ENCODE measurements at regions not wholly inside any gene's neighbourhood (a gene's known extent, or its start where the extent isn't known, plus 50 kb on each side); places are given as distances from the start of the nearest gene placed in this dataset.
"Not testable (repeated sequence)": the region's sequence is repeated elsewhere in the genome, so short reads cannot be mapped to it uniquely, and the experiment has no call there.

DNA sequence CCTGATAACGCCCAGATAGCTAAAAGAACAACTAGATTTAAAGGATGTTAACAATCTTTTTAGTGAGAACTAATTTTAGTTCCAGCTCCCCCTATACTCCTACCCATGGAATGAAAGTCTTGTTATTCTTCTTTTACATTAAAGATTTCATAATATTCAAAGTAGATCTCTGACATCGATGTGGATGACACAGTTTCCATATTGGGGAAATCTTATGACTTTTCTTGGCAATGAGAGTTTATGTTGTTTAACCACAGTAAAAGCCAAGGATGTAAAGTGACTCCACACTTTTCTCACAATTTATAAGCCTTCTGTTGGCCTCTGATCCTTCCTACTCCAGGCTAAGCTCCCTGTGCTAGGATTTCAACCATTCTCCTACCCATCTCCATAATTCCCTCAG lies 332.6 kb upstream of the KCNMB2 start:
- DNase-seq: no peak

DNA sequence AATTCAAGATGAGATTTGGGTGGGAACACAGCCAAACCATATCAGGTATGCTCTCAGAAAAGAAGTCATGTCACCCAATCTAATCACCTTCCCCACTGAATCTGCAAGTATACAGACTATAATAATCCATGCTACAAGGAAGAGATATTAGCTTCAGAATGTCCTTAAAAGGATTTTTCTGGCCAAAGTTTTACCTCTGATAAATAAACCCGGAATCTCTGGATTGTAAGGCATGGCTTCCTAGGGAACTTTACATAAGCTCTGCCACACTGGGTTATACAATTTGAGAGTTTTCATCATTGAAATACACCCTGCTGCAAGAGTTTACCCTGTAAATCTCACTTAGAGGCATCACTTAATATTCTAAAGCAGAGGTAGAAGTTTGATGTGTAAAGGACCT lies 330.5 kb upstream of the KCNMB2 start:
- no peak for DNase-seq

DNA sequence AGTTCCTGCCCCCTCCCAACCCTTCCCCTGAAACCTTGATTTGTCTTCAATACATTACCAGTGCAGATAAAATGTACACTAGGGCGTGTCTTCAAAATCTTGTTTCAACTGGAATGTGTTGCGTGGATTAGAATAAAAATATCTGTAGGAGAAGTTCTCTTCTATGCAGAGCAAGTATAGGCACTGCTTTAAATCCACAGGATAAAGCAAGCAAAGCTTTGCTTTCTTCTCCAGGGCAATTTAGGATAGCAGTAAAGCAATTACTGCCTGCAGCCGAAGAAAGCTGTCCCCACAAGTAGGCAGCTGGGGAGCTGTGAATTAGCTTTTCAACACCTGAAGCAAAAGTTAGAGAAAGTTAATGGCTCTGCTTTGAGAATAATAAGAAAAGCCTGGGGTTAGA lies 329.7 kb upstream of the KCNMB2 start:
- DNase-seq: no peak

DNA sequence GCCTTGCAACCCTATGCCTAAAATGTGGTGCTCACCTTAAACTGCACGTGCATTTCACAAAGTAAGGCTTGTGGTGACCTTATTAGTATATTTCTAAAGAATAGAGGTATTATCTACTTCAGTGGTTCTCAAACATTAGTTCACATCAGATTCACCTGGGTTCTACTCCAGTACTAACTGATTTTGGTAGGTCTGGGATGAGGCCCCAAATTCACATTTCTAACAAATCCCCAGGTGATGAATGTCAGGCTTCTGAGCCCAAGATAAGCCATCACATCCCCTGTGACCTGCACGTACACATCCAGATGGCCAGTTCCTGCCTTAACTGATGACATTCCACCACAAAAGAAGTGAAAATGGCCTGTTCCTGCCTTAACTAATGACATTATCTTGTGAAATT lies 329.1 kb upstream of the KCNMB2 start:
- DNase-seq: not testable (repeated sequence)

DNA sequence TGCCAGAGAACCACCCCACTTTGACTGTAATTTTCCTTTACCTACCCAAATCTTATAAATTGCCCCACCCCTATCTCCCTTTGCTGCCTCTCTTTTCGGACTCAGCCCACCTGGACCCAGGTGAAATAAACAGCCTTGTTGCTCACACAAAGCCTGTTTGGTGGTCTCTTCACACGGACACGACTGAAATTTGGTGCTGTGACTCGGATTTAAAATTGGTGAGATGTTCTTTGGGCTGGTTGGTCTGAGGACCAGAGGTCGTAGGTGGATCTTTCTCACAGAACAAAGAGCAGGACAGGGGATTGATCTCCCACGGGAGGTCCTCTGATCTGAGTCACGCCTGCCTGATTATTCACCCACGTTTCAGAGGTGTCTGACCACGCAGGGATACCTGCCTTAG lies 328.6 kb upstream of the KCNMB2 start:
- DNase-seq: not testable (repeated sequence)

DNA sequence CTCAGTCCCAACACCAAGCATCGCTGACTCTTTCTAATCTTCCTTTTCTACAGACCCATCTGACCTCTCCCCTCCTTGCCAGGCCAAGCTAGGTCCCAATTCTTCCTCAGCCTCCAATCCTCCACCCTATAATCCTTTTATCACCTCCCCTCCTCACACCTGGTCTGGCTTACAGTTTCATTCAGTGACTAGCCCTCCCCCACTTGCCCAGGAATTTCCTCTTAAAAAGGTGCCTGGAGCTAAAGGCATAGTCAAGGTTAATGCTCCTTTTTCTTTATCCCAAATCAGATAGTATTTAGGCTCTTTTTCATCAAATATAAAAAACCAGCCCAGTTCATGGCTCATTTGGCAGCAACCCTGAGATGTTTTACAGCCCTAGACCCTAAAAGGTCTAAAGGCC lies 327.1 kb upstream of the KCNMB2 start:
- DNase-seq: not testable (repeated sequence)

DNA sequence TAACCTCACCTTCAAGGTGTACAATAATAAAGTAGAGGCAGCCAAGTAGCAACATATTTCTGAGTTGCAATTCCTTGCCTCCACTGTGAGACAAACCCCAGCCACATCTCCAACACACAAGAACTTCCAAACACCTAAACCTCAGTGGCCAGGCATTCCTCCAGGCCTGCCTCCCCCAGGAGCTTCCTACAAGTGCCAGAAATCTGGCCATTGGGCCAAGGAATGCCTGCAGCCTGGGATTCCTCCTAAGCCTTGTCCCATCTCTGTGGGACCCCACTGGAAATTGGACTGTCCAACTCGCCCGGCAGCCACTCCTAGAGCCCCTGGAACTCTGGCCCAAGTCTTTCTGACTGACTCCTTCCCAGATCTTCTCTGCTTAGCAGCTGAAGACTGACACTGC lies 326.6 kb upstream of the KCNMB2 start:
- not testable (repeated sequence) for DNase-seq

DNA sequence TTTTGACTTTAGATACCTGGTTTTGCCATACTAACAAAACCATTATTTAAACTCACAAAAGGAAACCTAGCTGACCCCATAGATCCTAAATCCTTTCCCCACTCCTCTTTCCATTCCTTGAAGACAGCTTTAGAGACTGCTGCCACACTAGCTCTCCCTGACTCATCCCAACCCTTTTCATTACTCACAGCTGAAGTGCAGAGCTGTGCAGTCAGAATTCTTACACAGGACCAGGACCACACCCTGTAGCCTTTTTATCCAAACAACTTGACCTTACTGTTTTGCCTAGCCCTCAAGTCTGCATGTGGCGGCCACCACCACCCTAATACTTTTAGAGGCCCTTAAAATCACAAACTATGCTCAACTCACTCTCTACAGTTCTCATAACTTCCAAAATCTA lies 325.1 kb upstream of the KCNMB2 start:
- not testable (repeated sequence) for DNase-seq

DNA sequence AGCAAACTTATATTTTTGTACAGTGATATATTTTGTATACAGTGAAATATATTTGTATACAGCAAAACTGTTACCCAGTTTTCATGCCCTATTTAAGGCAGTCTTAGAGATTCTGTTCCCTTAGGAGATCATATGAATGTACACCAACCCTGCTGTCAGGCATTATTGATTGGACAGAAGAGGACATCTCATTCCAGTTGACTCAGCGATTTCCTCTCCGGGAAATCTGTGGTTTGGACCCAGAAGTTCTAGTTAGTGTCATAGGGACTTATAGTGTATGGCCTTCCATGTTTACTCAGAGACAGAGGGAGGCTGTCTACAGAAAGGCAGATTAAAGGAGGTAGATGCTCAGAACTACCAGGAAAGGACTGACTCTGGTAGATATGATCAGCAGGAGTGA lies 318.8 kb upstream of the KCNMB2 start:
- DNase-seq: no peak

DNA sequence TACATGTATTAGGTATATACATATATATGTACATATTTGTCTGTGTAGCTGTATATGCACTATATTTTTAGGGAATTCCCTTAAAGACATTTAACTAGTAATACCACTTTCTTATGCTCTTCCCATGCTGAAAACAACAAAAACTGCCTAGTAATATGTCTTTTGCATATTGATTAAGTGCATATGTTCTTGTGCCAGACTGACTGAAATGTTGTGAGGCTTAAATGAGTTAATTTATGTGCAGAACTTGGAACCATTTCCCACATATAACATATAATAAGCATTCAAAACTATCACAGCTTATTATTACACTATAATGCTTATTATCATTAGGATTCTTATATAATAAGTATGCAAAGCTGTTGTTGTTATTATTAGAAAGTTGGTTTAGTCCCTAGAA lies 318.0 kb upstream of the KCNMB2 start:
- DNase-seq: no peak

DNA sequence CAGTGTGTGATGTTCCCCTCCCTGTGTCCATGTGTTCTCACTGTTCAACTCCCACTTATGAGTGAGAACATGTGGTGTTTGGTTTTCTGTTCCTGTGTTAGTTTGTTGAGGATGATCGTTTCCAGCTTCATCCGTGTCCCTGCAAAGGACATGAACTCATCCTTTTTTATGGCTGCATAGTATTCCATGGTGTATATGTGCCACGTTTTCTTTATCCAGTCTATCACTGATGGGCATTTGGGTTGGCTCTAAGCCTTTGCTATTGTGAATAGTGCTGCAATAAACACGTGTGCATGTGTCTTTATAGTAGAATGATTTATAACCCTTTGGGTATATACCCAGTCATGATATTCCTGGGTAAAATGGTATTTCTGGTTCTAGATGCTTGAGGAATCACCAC lies 316.6 kb upstream of the KCNMB2 start:
- DNase-seq: not testable (repeated sequence)

DNA sequence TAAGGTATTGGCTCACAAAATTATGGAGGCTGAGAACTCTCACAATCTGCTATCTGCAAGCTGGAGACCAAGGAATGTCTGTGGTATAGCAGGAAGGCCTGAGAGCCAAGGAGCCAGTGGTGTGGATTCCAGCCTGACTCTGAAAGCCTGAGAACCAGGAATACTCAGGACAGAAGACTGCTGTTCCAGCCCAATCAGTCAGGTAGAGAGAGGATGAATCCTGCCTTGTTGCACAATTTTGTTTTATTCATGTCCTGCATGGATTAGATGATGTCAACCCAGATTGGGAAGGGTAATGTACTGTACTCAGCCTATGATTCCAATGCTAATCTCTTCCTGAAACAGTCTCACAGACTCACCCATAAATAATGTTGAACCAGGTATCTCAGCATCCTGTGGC lies 312.4 kb upstream of the KCNMB2 start:
- DNase-seq: no peak

DNA sequence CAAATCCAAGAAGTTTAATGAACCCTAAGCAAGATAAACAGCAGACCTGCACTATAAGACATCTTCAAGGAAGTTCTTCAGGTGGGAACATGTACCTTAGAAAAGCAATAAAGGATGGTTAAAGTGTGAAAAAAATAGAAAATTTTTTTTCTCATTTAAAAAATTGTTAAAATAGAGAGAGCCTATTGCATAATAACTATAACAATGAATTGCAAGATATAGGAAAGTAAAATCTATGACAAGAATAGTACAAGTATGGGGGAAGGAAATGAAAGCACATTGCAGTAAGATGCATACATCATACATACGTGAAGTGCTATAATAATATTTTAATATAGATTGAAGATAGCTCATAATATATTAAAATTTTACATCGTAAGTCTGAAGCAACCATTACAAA lies 310.1 kb upstream of the KCNMB2 start:
- DNase-seq: no peak

DNA sequence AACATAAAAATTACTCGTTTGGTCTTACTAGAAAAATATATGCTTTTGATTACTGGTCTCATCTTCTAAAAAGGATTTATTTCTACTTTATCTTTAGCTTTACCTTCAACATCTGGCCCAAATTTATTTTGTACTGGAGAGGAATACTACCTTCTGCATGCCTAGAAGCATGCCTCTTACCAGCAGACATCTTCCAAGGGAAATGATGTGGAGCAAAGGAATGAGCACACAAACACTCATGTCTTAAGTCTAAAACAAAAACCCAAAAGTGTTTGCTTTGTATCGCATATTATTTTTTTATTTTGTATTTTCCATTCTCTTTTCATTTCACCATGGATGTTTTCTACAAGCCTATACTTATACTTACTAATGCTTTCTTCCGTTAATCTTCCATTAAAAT lies 304.6 kb upstream of the KCNMB2 start:
- no peak for DNase-seq

DNA sequence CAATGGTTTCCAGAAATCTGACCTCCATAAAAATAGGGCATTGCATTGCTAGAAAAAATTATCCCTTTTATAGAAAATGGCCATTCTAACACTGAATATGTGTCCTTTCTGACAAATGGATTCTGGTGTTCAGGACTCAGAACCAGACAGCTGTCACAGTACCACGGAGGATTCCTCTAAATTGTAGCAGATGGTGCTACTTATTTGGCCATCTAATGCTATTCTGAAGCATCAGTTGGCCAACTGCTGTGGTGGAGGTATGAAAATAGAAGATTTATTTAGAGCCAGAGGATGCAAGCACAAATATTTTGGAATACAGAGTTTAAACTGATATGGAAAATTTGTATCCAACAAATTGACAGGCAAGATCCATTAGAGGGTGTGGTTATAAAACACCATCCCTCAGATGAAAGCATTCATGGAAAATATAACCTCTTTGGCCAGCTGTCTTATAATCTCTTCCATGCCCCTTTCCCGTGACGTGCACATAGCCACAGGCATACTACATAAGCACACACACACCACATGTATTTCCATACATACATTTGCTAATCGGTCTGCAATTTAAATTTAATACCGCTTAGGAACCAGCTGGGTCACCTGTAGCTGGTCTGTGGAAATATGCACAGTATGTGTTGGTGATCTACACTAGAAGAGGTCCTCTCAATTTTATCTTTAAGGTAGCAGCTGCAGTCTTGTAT lies 302.7 kb upstream of the KCNMB2 start:
- DNase-seq: no peak

DNA sequence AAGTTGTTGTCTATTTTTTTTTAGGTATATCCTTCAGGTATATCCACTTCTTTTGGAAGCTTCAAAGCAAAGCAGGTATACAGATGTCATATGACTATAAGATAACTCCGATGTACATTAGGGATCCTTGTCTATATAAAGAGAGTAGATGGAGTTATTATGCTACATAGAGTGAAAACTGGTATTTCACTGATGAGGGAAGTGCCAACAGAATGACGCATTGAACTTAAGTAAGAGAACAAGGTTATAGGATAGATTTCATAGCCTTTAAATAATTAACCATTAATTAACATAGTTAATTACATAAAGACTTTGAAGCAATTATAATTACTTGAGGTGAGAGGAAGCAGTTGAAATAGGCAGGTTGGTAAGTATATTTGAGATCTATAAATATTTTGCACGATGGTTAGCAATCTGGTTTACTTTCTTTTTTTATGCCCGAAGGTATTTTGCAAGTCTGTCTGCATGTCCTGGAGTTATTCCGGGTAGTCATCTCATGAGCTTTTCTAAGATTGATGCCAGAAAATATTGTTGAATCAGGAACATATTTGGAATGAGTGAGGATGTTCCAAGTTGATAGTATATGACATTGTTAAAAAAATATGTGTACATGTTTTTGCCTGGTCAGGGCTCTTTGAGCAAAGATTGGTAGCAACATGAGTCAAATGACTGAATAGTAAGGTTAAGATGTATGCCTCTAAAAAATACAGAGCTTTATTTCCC lies 299.5 kb upstream of the KCNMB2 start:
- no peak for DNase-seq

DNA sequence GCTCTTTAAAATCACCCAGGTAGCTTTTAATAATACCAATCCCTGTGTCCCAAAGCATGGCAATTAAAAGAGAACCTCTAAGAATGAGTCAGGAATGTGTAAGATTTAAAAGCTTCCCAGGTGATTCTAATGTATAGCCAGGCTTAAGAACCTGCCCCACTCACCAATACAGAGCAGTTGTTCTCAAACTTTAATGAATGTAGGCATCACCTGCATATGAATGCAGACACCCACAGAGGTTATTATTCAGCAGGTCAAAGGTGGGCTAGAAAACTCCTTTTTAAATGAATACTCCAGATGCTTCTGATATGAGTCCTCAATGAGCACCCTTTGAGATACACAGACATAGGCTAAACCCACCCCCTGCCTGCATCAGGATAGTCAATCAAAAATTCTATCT lies 298.1 kb upstream of the KCNMB2 start:
- DNase-seq: no peak

DNA sequence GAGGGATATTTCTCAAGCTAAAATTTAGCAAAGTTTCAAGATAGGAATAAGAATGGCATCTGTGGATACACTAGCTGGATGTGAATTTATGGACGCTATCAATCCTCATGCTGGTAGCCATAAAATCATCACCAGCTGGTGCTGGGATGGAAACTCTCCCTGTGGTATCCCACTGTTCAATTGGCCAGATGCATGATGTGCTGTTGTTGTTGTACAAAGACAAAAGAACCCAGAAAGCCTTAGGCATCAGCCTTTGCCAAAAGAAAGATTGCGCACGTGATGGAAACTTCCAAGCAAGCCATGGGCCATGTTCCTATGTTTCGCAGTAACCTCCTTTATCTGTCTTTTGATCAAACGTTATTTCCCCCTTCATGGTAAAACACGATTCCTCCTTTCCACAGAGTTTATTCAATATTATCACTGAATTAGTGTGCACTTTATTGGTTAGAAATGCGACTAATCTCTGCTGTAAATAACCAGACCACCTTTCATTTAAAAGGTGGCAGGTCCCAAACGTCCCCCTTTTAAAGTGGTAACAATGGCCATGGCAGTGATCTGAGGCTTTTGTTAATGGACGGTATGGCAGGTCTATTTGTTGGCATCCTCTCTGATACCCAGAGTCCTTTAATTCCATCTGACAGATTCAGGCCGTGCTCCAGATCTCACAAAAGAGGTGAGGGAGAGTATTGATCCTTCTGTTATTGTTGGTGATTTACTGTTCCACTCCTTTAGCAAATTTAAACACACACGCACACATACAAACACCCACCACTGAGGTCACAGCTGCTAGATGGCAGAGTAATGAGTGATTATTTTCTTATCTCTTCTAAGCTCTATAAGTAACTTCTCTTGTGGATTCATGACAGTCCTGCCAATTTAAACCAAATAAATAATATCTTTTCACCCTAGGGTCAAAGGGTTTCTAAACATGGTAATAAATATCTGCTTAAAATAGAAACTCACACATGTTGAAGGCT lies 291.2 kb upstream of the KCNMB2 start:
- DNase-seq: no peak

DNA sequence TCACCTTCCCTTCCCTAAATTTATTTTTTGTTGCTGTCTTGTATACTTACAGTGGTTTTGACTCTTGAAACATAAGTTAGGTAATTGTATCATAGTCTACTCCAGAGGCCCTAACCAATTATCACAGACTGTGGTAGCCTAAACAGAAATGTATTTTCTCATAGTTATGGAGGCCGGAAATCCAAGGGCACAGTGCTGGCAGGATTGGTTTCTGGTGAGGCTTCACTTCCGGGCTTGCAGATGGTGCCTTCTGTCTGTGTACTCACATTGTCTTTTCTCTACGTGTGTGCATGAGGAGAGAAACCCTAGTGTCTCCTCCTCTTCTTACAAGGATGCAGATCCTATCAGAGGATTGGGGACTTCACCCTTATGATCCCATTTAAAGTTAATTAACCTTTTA lies 290.2 kb upstream of the KCNMB2 start:
- no peak for DNase-seq

DNA sequence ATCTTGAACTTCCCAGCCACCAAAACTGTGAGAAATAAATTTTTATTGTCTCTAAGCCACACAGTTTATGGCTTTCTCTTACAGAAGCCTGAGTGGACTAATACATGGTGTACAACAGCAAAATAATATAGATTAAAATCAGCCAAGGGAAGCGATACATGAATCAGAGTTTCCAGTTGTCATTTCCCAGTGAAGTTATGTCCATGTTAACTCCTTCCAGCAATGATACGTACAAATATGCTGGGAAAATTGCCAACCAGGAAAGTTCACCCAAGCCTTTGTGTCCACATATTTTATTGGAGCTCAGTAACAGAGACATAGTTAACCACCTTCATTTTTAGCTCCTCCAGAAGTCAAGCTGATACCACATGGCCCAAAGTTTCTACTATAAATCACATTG lies 280.9 kb upstream of the KCNMB2 start:
- no peak for DNase-seq

DNA sequence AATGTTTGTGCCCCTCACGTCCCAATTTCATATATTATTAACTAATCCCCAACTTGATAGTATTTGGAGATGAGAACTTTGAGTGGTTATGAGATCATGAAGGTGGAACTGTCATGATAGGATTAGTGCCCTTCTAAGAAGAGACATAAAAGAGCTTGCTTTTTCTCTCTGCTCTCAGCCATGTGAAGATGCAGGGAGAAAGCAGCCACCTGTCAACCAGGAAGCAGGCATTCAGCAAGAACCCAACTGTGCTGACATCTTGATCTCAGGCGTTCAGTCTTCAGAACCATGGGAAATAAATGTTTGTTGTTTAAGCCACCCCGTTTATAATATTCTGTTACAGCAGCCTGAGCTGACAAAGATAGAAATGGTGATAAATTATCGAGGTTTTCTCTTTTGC lies 278.7 kb upstream of the KCNMB2 start:
- no peak for DNase-seq

DNA sequence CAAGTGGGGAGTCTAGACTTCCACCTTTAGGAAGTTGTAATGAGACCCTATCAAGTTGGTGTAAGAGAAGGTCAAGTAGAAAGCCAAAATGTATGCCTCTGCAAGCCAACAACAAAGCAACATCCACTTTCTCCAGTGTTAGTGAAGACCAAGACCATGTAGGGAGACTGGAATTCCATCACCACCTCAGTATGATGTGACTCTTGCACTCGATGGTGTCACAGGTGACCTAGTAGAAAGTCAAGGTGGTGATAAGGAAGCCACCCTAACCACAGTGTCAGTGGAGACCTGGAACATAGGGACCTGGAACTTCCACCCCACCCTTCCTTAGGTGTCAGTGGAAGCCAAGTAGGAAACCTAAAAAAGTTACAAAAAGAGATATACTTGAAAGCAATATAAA lies 278.1 kb upstream of the KCNMB2 start:
- no peak for DNase-seq

DNA sequence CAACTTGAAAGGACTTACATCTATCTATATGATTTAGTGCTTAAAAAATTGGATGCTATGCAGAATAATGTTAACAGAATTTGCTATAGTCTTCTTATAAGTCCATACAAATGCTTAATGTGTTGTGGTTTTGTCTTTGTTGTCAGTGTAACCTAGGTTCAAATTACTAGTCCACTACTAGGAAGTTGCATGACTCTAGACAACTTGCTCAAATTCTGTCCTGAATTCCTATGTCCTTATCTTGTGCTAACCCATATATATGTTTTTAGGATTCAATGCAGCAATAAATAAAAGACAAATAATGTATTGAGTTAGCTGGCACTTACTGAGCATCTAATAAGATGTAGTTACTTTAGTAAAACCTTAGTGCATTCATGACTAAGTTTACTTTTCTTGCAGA lies 276.5 kb upstream of the KCNMB2 start:
- peak; percentile 22 for DNase-seq

Data from hematopoietic multipotent progenitor cell treated with erythropoietin and hydrocortisone succinate and interleukin-3 and kit ligand, for 4 days (in vitro differentiated cells).